CD4-positive, alpha-beta T cell treated with Interleukin-12 subunit alpha and Interleukin-12 subunit beta, for 1 hour (primary cell): ENCODE measurements at regions not wholly inside any gene's neighbourhood (a gene's known extent, or its start where the extent isn't known, plus 50 kb on each side); places are given as distances from the start of the nearest gene placed in this dataset.

ENCODE experiments used
- DNase-seq: peaks from one replicate; pipeline ENCODE4 v3.0.0-alpha.2; 2020

DNA sequence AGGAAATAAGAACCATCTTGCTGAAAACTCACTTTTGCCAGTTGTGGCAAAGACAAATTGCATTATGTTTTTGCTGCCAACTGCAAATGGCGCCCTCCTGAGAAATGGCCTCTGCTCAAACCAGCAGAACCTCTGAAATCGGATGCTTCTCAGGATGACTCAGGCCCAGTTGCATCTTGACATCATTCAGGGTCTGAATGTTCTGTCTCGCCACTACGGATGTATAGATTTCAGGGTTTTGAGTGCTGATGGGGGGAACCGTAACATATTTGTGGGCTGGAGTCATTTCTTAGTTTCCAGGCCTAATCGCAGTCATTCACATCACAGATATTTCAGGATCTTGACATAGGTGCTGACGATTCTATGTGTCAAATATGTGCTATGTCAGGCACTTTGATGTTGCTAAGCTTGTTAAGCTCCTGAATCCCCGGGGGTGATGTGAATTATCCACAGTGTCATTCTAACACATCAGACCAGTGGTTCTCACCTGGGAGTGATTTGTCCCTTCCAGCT is 207.1 kb downstream of the NFATC2 start:
- DNase-seq = no peak

DNA sequence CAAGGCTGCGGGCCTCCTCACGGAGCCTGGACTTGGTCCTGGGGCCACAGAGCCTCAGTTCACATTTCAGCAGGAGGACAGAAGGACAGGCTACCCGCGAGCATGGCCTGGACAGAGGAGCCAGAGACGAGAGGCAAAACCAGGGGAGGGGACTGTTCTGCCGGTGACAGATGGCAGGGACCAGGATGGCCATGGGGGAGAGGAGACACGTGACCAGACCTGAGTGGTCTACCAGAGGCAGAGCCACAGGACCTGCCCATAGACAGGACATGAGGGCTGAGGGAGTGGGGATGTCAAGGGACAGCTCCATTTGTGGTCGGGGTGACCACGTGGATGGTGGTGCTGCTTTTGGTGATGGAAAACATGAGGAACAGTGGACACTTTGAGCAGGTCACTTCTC is 207.9 kb downstream of the NFATC2 start:
- no peak for DNase-seq

DNA sequence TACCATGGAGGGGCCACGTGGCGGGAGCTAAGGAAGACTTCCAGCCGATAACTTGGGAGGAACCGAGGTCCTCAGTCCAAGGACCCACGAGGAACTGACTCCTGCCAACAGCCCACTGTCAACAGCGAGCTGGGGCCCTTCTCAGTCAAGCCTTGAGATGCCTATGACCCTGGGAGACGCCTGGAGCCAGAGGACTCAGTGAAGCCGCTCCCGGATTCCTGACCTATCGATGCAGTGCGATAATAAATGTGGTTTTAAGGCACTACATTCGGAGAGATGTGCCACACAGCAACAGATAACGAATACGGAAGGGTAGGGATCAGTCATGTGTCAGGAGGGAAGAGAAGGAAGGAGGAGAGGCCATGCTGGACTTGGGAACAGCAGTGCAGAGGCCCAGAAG is 208.5 kb downstream of the NFATC2 start:
- no peak for DNase-seq

DNA sequence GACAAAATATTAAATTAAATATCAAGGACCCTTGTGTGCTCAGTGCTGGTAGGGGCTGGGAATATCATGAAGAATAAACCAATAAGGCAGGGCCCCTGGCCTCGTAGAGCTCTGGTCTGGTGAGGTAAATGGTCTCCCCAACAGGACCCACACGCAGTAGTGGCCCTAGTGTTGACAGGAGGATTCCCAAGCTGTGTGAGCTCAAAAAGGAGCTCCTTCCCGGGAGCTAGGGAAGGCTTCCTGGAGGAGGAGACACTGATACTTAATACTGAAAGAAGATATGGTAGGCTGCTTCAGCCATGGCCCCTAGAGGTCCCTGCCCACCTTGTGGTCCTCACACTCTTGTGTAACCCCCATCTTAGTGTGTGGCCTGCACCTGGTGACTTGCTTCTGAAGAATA is 209.1 kb downstream of the NFATC2 start:
- DNase-seq = no peak

DNA sequence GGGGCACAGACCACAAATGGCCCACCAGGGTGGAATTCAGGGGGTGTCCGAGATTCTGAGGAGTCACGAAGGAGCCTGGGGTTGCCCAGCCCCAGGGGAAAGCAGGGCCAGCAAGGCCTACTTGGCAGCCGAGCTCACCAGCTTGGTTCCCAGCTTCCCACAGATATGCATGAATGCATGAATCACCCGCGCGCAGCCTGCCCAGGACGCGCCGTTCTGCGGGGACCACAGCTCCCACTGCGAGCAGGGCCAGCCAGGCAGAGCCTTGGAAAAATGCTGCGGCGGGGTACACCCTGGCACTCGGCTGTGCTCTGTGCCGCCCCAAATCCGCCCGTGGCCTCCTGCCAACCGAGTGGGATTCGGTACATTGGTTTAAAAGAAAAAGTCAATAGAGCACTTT is 211.0 kb downstream of the NFATC2 start:
- no peak for DNase-seq

DNA sequence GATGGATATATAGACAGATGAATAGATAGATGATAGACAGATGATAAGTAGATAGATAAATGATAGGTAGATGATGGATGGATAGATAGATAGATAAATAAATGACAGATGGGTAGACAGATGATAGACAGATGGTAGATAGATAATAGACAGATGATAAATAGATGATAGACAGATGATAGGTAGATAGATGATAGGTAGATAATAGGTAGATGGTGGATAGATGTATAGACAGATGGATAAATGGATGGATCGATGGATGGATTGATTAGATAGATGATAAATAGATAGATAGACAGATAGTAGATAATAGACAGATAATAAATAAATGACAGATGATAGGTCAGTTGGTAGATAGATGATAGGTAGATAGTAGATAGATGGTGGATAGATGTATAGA is 212.7 kb downstream of the NFATC2 start:
- DNase-seq = no peak

DNA sequence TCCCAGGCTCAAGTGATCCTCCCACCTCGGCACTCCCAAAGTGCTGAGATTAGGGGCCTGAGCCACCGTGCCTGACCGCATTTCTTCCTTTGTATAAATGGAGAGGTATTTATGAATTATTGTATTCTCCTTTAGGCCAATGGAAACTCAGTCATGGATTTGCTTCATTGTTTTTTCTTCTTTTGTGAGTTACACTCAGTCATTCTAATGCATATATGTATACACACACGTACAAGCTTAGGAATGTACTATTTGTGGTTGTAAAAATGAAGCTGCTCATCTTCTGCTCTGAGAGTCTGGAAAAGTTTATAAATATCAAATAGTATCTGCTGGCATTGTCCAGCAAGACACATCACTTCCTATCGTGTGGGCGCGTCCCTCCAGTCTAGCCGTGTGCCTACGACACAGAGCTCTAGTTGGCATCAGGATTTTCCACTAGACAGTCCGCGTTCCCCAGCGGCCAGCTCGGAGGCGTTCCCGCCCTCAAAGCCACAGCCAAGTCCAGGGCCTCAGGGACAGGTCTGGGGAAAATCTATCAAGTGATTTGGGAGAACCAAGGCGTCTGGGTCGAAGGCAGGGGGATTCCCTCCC is 215.2 kb downstream of the NFATC2 start:
- no peak for DNase-seq

DNA sequence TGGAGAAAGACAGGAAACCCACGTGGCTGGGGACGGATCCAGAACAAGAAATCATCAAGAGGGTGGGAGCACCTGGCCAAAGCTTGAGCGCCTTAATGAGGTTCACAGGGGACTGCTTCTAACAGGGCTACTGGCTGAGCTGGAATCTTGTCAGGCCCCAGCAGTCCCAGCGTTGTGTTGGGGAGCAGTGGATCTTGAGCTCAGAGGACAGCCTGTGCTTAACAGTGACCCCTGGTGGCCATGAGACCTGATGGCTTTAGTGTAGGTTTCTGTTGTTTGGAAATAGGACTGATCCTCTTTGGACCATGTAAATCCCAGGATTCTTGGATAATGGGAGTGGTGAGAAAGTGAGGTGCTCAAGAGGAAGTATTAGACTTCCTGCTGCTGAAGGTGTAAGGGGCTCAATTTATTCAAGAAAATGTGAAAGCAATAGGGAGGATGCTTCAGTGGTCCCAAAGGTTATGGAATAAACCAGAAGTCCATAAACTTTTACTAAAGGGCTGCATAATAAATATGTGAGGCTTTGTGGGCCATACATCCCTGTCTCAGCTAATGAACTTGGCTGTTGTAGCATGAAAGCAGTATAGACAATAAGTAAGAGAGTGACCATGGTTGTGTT is 216.2 kb downstream of the NFATC2 start:
- no peak for DNase-seq

DNA sequence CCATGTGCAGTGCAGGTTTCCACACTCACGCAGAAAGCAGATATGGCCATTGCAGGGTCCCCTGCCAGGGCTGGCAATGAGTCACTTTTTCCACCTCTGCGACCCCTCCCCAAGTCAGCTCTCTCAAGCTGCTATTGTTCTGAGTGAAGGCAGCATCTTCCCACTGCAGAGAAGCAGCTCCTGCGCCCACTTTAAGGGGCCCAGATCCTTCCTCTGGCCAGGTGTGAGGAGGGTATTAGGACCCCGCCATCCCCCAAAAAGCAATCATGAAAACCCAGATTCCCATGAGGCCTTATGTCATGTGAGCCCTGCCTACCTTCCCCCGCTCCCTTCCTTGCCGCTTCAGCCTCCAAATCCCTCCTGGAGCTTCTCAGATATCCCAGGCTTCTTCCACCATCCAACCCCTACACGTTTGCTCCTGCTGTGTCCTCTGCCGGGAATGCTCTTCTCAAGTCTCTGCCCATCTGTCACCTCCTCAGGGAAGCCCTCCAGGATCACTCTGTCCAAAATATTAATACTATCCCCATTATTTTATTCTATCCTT is 220.3 kb downstream of the NFATC2 start:
- DNase-seq = no peak

DNA sequence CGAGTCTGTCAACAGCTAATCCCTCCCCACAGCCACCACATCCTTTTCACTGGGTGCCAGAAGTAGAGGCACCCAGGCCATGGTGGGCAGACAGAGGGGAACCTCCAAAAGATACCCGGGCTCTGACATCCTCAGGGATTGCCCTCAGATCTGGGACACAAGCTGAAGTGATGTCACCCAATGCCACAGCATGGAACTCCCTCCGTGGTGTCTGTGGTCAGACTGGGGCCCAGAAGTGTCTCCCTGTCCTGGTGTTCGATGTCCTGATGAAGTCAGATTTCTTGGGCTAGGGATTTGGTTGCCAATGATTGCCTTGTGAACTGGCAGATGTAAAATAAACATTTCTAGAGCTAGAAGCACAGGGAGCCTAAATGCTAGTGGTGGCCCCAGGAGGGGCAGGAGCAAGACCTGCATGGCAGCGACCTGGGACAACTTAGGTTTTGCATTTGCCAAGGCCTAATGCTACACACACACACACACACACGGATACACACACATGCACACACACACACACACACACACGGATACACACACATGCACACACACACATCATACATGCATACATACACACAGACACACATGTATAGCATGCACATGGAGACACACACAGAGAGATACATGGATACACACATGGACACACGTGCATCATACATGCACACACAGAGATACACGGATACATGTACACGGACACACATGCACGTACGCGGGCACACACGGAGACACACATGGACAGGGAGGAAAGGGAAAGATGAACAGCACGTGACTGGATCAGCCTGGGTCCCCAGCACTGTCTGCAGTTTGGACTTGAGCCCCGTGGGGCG is 221.0 kb downstream of the NFATC2 start:
- DNase-seq = no peak

DNA sequence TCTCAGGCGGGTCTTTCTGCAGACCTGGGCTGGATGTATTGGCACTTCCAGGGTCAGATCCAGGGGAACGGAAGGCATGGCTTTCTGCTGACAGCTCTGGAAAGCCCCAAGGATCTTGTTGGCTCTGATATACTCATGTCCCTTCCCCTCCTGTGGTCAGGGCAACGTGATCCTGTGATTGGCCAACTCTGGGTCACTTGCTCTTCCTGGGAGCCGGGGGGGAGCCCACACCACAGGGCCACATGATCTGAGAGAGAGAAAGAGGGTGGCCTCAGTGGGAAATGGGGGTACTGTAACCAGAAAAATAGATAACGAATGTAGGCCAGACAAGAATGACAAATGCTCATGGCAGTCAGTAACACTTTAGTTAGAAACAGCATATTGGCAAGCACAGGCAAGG is 223.0 kb downstream of the NFATC2 start:
- no peak for DNase-seq

DNA sequence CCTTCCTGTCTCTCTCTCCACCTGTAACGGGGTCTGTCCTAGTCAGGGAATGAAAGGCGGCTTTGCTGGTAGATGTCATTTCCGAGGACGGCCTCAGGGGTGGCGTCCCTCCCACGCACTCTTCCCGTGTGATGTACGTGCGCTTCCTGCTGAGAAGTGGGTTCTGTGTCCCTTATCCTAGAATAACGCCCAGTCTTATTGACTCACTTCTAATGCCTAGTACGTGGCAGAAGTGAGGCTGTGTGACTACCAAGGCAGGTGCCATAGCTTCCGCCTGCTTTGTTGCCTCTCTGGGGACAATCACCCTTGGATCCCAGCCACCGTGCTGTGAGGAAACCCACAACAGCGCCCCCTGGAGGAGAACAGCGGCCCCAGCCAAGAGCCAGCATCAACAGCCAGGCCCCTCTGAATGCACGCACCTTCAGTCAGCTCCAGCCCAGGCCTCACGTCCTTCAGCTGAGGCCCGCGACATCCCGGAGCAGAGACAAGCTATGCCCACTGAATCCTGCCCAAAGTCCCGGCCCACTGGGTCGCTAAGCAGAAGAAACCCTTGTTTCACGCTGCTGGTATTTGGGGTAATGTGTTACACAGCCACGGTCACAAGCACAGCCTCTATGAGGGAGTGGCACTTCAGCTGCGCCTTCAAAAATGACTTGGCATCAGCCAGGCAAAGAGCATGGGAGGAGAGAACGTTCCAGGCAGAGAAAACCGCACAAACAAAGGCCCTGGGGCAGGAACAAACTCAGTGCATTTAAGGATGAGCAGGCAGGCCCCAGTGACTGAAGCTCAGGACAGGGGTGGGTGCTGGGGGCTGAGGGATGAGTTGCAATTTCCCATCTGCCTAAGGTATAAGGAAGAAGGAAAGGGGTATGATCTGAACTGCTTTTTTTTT is 224.2 kb downstream of the NFATC2 start:
- peak; percentile 50 for DNase-seq

DNA sequence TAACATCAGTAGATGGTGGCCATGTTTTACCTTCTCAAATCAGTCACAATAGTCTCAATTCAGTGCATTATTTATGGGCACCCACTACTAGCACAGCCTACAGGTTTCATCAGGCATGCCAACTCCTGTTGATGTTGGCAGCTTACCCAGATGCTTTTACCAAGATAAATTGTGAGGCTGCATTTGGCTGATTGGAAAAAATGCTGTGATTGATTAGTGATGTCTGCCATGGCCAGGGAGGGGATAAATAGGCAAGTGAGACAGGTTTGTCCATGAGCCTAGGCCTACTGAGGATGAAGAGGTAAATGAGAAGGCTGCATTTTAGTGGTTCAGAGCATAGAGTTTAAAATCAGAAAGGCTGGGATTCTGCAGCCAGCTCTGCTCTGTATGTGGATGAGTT is 227.1 kb downstream of the NFATC2 start:
- no peak for DNase-seq

DNA sequence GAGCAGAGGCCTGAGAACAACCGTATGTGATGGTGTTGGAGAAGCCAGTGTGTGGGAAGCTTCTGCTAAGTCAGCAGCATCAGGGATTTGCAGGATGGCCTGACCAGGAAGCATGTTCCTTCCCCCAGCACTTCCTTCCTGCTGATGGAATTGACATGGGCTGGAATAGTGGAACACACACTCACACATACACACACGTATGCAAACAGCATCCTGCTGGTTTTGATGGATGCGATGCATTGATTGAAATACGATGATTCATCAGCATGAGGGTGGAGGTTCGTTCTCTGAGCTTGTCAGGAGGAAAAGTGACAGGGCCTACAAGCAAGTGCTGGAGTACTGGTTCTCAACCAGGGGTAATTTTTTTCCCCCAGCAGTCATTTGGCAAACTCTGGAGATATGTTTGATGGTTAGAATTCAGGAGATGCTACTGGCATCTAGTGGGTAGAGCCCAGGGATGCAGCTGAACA is 229.1 kb downstream of the NFATC2 start:
- DNase-seq = no peak

DNA sequence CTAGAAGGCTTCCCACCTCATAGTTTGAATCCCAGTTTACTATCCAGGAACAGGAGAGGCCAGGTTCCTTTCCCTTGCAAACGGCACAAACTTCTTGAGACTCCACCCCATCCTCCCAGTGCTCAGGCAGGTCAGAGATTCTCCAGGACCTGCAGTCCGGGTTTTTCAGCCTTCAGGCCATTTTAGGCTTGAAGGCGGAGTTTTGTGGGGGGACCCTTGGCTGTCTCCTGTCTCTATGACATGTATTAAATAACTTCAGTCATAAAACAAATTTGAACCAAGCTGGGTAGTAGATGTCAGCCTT is 230.1 kb downstream of the NFATC2 start:
- DNase-seq = no peak

DNA sequence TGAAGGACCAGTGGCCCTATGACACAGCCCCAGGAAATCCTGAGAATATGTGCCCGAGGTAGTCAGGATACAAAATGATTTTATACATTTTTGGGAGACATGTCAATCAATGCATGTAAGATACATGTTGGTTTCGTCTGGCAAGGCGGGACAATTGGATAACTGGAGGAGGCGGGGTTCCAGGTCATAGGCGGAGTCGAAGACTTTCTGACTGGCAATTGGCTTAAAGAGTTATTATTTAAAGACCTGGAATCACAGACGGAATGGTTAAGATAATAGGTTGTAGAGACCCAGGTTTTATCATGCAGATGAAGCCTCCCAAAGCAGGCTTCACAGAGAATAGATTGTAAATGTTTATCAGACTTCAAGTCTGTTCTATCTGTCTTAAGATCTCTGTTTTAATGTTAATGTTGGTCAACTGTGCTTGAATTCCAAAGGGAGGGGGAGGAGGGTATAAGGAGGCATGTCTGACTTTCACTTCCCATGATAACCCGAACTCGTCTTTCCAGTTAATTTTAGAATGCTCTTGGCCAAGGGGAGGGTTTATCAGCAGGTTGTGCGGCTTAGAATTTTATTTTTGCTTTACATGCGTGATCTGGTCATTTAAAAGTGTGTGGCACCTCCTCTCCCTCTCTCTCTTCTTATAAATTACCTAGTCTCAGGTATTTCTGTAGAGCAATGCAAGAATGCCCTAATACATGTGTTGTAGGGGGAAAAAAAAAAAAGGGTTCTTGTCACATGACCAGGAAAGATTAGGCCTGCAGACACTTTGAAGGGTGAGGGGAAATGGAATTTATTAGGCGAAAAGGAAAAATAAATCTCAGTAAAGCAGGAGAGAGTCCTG is 230.7 kb downstream of the NFATC2 start:
- DNase-seq = no peak

DNA sequence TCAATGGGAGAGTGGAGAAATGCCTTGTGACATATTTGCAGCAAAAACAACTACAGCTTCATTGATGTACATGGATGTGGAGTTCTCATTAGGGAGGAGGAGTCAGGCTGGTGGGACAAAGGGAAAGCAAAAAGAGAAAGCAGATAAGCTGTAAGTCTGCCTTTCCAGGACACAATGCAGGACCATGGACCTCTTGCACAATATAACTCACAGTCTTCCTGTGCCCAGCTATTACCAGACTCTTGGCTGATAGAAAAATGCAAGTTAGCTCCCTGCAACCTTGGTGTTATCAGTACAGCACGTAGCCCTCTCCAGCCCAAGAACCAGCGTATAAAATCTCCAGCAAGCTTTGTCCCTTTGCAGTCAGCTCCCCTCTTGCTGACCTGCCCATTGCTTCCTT is 232.3 kb downstream of the NFATC2 start:
- no peak for DNase-seq

DNA sequence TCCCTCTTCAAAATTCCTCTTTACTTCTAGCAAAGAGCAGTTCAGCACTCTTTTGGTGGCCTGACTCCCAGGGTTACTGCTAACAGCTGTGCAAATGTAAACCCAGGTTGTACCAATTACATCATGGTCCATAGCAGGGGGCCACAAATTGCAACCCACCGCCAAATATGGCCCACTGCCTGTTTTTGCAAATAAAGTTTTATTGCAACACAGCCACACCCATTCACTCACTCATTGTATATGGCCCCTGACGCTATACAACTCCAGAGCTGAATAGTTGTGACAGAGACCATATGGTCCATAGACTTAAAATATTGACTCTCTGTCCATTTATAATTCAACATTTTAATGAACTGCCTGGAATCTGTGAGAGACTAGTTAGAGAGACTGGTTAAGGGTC is 233.4 kb downstream of the NFATC2 start:
- DNase-seq = no peak

DNA sequence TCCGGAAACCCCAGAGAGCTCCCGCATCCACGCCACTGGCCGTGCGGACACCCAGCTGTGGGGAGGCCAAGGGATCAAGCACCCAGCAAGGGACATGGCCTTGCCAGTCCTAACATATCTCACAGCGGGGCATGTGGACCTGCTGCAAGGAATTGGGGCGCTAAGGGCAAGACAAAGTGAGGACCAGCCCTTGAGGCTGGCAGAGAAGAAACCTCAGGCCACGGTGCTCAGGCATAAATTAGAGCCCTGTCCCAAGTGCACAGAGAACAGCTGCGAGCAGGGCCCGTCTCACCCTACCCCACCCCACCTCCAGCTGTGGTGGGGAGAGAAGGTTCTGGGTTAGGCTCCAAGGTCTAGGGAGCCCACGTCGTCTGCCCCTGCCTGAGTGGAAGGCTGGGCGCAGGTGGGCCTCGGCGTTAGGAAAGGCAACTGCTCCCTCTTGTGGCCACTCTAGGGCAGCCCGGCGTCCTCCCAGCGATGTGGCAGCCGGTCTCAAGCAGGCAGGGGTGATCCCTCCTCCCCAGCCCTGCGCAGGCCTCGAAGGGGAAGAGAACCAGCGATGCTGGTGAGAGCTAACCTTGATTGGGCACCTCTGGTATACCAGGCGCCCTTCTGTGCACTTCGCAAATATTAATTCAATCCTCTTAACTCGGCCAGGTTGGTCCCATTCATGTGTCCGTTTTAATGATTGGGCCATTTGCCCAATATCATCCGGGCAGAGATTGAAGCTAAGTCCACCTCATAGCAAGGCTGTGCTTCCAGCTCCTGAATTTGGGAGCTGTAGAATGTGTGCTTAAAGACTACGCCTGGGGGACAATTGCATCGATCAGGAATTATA is 235.8 kb downstream of the NFATC2 start:
- DNase-seq = peak; percentile 70

DNA sequence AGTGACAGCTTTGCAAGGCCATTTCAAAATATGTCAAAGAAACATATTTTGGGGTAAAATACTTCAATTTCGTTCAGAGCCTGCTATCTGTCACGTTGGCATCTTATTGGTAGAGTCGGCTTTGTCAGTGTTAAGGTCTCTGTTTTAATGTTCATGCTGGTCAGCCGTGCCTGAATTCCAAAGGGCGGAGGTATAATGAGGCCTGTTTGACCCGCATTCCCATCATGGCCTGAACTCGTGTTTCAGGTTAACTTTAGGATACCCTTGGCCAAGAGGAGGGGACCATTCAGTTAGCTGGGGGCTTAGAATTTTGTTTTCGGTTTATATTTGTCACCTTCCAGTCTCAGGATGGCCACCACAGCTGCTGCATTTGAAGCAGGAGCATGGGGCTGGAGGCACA is 236.4 kb downstream of the NFATC2 start:
- DNase-seq = no peak
